ENCODE measurements at regions not wholly inside any gene's neighbourhood (a gene's known extent, or its start where the extent isn't known, plus 50 kb on each side); places are given as distances from the start of the nearest gene placed in this dataset.
"Not testable (repeated sequence)": the region's sequence is repeated elsewhere in the genome, so short reads cannot be mapped to it uniquely, and the experiment has no call there.

DNA sequence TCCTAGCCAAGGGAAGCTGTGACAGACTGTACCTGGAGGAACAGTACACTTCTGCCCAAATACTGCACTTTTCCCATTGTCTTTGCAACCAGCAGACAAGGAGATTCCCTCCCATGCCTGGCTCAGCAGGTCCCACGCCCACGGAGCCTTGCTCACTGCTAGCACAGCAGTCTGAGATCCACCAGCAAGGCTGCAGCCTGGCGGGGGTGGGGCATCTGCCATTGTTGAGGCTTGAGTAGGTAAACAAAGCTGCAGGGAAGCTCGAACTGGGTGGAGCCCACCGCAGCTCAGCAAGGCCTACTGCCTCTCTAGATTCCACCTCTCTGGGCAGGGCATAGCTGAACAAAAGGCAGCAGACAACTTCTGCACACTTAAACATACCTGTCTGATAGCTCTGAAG is 268.9 kb downstream of the OSR1 start:
- not testable (repeated sequence) for DNase-seq

DNA sequence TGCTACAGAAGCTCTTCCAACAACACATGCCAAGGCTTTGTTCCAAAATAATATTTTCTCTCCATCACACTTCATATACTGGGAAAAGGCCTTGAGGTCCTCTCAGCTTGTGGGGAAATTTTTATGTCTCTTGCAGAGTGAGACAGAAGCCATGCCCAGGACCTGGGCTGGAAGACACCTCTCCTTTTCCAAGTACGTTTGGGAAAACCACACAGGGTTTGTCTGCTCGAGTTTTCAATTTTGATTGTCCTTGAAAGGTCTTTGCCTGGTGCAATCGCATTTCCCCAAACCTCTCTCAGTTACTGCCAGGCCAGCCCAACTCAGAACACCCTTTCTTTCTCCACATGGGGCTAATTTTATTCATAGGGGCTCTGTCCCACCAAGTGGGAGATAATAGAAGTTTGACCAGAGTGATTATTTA is 272.2 kb downstream of the OSR1 start:
- no peak for DNase-seq

DNA sequence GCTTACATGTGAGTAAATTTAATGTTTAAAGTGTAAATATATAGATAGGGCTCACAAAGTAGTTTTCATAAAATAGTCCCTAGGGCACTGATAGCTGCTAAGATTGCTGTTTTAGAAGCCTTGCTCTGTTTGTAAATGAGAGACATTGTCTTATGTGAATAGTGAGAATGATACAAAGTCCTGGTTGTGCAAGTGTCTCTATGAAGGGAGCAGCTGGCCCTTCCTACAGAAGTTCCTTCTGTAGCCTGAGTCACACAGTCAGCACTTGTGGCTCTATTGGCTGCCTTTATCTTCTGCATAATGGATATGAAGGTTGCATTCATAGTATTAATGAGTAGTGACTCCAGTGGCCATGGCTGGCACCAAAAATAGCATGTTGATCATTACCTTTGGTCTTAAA is 279.7 kb downstream of the OSR1 start:
- no peak for DNase-seq

DNA sequence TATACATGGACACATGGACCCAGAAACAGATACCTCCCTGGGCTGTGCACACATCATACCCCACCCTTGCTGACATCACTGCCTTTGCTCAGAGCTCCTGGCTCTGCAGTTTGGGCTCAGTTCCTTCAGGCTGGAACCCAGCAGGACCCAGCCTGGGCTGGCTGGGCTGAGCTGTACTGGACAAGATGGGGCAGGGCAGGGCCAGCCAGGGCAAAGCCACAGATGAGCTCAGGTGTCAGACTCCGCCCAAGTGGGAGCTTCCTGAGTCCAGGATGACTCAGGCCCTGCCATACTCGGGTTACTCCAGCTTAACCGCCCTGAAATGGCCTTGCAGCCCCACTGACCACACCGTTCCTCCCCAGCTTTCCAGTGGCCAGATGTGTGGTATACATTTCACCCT is 284.9 kb downstream of the OSR1 start:
- DNase-seq, result no peak

DNA sequence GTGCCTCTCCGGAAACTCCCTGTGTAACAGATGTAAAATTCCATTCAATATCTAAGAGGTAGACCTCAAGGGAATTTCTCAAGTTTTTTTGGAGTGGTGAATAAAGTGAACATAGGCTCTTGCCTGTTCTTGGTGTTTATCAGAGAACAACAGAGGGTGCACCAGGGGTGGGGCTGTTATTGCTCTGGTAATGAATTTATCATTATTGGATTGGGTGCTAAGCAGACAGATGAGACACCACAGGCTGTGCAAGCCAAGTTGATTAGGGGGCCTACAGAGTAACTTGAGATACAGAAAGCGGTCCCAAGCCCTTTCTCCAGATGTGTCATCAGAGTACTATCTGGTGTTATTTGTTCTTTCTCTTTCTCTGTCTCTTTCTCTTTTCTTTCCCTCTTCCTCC is 286.3 kb downstream of the OSR1 start:
- DNase-seq, result no peak

DNA sequence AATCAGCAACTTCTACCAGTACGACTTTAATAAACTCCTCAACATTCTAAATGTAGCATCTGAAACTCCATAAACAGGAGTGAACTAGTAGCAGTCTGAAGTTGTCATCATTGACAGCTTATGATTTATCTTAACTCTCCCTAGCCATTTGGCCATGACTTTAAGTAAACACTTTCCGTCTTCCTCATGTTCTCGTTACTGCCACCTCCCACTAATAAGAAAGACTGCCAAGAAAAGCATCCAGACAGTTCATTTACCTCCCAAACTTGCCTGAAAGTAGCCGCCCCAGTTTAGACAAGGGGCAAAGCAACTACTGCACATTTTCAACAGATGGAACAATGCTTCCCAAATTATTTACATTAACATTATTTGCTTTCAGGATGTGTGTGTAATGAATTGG is 287.5 kb downstream of the OSR1 start:
- DNase-seq, result no peak

DNA sequence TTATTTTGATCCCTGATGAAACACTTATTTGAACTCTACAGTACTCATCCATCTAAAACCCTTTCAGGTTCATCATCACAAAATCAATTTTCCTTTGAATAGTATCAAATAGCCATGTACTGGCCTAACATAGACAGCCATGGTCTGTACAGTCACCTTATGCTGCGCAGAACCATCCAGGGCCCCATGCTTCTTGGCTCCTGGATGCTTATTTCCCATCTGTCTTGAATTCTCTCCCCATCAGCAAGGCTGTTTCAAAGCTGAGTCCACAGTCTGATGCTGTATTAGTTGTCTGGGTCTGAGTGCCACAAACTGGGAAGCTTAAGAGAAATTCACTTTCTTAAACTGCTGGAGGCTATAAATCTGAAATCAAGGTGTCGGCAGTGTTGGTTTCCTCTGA is 290.2 kb downstream of the OSR1 start:
- no peak for DNase-seq

DNA sequence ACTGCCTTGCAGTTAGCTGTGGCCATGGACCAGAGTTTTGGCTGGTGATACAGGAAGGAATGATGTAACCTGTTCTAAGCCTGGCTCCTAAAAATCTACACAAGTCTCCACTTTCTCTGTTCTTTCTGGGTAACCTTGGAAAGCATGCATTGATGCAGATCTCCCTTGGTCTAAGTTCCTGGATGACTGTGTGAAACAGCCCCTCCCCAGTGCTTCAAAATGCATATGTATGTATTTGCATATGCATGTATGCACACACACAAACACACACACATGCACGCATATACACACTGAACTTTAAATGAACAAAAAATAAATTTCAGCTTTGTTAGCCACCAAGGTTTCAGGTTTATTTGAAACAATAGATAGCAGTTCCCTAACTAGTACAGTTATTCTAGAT is 296.1 kb downstream of the OSR1 start:
- DNase-seq, result no peak

DNA sequence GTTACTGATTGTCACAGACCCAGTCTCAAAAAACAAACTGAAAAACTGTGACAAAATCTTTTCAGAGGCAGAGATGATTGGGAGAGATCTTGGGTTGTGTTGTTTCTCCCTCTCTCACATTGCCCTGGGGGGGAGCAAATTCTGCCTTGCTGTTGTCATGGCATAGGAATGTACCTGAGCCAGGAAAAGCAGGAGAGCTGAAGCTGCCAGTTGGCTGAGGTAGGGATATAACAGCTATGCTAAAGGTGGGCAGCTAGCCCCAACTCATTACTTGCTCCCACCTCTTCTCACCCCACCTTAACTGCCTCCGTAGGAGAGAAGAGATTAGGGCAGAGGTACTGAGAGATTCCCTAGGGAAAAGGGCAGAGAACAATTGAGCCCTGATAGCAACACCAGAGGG is 299.3 kb downstream of the OSR1 start:
- no peak for DNase-seq

DNA sequence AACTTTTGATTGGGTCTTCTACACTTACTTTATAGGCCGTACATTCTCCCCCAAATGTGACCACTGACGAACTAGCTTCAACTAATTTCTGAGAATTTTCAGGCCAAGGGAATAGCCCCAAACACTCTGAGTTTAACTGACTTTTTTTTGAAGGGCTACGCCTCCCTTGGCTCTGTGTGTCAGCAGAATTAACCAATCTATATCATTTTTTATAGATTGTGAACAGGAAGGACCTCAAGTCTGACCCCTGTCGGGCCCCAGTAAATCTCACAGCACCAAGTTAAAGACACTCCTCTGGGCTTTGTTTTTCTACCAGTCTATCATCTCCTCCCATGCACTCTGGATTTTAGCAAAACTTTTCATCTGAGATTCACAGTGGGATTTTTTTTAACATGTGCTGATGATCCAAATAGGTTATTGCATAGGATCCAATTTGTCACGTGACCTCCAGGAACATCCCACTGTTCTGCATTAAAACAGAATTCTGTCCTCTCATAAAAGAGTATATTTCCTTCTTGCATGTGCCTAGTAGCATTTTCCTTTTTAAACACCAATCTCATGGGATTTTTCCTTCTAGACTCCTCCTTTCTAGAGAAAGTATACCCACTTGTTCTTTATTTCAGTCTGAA is 307.1 kb downstream of the OSR1 start:
- DNase-seq, result no peak

DNA sequence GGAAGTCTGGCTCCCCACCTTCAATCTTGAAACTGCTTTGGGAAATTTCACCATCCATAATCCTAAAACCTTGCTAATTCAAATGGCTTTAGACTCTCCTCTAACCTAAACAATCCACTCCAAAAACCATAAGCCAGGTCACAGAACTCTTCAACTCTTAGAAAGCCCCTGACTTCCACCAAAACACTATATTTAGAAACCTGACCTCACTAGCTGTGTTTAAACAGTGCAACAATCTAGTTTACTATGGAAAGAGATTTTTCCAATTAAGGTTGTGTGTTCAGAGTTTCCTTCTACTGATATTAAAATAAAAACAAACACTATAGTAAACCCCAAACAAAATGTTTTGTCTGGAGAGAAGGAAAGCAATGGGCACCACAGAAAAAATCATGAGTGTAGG is 308.1 kb downstream of the OSR1 start:
- DNase-seq, result no peak

DNA sequence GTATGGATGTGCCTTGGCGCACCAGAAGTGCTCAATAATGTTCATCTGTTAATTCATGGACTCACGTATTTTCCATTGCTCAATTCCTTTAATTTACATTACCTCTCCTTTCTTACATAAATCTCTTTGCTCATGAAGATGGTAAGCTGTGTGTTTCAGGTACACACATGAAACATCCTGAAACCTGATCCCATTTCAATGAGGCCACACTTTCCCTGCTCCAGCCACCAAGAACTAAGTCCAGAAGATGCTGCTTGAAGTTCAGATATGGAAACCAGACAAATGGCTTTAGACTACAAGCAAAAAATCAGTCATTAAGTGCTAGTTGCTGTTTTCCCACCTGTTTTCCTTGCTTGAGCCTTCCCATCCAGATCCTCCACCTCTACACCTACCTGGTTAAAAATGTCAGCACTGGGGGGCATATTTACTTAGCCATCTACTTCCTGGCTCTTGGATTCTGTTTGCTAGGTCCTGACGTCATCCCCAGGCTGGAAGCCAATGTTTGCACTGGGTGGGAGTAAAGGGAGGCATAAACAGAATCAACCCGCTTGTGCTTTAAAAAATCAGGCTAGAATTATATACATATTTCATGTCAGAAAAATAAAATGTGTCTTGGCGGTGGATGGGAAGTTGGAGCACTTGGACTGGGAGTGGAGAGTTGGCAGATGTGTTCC is 309.7 kb downstream of the OSR1 start:
- no peak for DNase-seq

DNA sequence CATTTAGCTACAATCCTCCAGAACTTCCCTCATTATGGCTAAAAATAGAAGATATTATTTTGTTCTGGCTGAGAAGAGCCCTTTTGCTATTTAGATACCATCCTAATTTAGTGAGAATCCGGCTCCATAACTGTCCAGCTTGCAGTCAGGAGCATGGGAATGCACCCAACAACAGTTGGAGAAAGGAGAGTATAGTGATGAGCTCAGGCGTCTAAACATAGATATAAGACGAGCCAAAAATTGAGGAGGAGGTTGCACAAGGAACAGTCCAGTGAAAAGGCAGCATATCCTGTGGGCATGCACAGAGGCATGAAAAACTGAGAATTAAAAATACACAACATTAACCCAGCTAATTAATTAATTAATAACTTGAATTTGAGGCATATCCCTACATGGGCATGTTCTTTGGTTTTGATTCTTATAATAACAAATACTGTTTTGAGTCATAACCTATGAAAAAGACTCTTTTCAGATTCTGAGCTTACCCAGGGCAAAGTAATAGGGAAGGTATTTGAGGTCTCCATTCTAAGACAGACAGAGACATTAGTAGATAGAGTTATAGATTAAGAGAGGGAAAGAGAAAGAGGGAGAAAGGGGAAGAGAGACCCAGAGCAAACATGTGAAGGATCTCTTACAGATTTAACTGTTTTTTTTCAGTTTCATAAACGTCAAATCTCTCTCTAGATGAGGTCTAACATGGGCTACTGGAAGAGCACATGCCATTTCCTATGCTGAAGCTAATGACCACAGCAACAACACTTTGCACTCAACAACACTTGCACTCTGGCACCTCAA is 311.2 kb downstream of the OSR1 start:
- DNase-seq, result no peak

DNA sequence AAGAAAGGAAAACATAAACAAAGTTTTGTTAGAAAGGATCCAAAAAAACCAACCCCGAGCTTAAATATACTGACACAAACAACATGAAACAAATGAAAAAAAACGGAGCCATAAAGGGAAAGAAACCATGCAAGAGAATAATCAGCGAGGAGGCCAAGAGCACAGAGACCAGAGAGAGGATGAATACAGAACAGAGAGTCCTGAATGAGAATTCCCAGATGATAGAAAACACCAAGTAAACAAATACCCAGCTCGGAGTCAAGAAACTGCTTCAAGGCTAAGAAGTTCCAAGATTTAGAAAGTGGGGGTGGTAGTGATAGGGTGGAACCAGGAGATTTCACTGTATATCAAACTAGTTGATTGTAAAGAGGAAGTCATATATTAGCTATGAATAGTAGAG is 313.3 kb downstream of the OSR1 start:
- DNase-seq, result no peak

DNA sequence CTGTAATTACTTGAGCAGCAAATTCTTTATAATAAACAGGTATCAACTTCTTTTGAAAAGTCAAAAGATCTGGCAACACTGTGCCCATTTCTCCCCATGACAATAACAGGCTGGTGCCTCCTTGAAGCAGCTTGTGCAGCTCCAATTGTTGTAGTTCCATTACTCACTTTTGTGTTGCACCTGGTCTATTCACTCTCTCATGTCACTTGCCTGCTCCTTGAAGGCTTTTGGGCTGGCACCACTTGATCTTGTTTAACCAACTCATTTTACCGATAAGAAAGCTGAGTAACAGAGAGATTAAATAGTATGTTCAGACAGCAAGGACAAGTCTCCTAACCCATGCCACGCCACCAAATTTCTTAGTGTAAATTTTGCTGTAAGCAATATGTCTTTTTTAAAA is 314.5 kb downstream of the OSR1 start:
- no peak for DNase-seq

DNA sequence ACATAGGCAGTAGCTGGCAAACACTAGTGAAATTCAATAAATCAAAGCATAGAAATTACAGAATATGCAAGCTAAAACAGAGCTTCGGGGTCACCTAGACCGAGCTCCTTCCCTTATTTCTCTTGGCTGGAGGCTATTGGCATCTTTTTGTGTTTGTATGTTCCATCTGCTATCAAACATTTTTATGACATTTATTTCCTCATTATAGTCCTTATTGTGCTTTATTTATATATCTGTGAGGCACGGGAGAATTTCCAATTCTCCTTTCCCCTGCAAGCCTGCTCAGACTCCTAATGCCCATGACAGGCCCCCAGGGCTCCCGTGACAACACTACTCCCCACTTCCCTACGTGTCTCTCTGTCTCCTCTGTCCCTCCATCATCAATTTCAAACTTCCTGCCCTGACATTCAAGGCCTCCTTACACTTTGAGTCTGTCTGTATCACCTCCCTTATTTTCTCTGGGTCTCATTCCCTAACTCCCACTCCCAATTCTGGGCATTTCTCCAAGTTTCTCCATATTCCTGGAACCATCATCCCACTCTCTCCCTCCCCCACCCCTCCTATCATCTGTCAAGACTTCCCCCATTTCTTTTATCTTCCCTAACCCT is 316.9 kb downstream of the OSR1 start:
- DNase-seq, result no peak

DNA sequence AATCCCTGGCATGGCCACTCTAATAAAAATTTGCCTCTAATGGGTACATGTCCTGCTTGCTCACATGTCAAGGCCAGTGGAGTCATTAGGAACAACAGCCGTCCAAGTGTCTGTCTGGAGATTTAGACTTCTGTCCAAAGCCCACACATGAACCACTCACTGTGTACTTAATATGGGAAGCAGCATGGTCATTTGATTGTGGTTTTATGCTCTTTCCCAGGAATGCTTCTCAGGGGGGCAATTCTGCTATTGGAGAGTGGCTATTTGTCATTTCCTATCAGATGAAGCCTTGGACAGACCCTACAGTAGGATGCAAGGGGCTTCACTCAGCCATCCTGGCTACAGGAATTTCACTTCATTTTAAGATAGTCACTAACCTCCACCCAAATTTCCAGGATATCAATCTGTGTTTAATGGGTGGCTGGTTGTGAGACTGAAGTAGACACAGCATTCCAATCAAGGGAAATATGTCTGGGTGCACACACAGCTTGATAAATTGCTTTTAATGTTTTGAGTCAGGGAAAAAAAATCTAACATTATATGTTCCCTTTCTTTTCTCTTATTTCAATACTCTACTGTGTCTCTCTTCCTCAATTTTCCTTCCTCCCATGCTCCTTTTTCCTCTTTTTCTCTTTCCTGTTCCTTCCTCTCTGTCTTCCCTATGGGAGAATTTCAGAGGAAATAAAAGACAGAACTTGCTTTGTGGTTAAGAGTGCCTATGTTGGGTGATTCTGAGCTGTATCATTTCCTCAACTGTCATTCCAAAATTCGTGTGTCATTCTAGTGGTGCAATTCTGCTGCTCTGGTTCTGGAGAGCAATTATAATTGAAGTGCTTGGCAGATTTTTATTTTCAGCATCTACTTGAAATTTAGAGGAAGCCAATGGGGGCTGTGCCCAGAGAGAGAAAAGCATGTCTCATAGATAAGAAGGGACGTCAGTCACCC is 320.1 kb downstream of the OSR1 start:
- DNase-seq, result no peak

DNA sequence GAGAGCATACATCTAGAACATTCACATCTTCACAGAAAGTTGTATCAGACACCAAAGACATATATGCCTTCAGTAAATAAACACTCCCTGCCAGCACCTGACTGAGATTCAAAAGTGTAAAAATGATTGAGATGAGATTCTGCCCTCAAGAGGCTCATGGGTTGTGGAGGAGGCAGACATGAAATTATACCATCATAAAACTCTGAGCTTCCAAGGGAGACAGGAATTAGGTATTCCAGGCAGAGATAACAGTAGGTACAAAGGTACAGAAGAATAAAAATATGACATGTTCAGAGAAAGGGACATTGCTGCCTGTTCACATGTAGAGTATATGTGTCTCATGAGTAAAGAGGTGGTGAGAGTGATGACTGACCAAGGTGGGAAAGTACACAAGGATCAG is 322.3 kb downstream of the OSR1 start:
- DNase-seq, result no peak

DNA sequence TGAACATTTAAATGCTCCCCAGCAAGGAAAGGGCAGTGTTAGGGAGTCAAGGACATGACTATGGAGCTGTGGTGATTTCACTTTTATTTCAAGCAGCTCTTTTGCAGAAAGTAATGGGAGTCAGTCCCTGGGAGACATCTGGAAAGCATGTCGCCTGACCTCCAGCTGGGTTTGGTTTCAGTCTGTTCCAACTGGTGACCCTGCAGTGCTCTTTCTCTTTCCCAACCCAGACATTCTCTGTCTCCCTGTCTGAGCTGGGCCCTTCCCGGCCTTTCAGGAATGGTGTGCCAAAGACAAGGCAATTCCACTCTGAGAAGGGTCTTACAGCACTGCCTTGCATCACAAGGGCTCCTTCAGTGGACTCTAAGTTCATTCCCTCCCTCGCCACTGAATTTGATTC is 323.2 kb downstream of the OSR1 start:
- no peak for DNase-seq

DNA sequence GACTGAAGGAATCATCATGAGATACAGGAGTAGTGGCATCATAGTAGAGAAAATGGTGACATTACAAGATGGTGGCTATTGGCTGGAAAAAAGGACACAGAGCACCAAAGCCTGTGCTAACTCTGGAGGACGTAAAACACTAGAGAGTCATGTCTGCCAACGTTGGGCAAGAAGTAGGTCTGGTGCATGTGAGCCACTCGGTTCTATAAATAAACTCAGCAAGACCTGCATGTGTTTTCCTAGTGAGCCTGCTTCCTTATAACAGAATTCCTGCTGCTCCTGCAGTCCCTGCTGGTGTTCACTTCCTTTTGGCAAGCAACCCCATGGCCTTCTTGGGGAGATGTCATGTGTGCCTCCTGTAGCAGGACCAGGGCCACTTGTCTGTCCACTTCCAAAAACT is 325.2 kb downstream of the OSR1 start:
- no peak for DNase-seq

DNA sequence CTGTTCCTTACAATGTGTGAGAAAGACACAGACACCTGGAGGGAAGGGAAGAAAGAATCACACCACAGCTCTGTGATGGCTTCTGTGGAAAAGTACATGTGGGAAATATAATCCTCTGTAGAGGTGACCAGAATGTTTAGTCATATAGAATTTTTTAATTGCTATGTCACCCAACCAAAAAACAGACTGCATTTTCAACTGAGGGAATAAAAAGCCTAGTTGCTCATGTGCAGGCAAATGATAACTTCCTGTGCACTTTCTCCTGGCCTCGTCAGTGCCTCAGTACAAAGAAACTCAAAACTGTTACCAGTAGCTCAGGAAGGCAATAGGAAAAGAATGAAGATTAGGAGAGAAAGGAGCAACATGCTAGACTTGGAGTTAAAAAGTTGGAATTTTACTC is 326.8 kb downstream of the OSR1 start:
- no peak for DNase-seq

DNA sequence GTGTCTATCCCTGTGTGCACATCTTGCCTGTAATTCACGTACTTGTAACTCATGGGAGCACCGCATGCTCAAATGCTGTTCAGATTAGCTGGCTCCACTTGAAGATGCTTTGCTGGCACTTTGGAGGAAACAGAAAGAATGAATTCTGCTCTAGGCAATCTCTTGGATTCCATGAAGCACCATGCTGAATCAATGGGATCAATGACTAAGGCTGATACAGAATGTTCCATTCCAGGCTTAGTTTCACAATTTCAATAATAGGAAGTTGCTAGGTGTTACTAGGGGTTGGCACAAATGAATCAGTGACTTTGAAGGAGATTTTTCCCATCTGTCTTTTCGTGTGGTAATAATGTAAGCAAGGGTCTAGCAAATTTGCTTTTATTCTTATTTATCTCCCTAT is 328.8 kb downstream of the OSR1 start:
- DNase-seq, result no peak
